Mononuclear cell (primary cell): ENCODE measurements at regions not wholly inside any gene's neighbourhood (a gene's known extent, or its start where the extent isn't known, plus 50 kb on each side); places are given as distances from the start of the nearest gene placed in this dataset.

ENCODE experiments used
- H3K27me3 ChIP-seq: 2 replicates; pipeline ENCODE4 v1.6.0; 2011; ENCODE audit warnings: low read length, control low read depth; ENCODE audit not compliant: insufficient read depth
- H3K4me1 ChIP-seq: 2 replicates; pipeline ENCODE4 v1.5.1; 2011; ENCODE audit warnings: mild to moderate bottlenecking, low read length, control low read depth; ENCODE audit not compliant: insufficient read depth
- H3K4me3 ChIP-seq: 2 replicates; pipeline ENCODE4 v1.5.1; 2011; ENCODE audit warnings: mild to moderate bottlenecking, low read length, moderate library complexity
- H3K9me3 ChIP-seq: 2 replicates; pipeline ENCODE4 v1.5.1; 2011; ENCODE audit warnings: low read depth, mild to moderate bottlenecking, control low read depth, low read length

DNA sequence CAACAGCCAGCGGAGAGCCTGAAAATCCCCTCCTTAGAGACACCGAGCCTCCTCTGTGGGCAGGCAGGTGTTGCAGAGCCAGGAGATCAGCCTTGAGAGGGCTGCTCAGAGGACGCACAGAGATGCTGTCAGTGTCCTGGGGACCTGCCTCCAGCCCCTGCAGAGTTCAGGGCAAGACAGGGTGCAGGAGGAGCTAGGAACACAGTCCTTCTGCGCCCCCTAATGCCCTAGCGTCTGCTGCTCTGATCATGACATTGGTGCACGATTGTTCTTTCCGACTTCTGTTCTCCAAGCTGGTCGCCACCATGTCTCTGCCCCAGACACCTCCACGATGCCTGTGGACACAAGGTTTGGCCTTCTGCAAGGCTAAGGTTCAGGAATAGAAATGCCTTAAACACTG lies 613.7 kb upstream of the MKI67 start:
- Histone ChIP-seq H3K27me3 (no peaks in the 10 kb centered on the region), H3K4me1 (no peaks in the 10 kb centered on the region), H3K9me3 (no peaks in the 10 kb centered on the region), H3K4me3 (no peak overlapping the region)

GRCh38 chr10:128741180-128741579 lies 615.0 kb upstream of the MKI67 start:
- Histone ChIP-seq H3K4me3 (no peak overlapping the region), H3K27me3 (no peaks in the 10 kb centered on the region), H3K9me3 (no peaks in the 10 kb centered on the region), H3K4me1 (no peaks in the 10 kb centered on the region)

DNA sequence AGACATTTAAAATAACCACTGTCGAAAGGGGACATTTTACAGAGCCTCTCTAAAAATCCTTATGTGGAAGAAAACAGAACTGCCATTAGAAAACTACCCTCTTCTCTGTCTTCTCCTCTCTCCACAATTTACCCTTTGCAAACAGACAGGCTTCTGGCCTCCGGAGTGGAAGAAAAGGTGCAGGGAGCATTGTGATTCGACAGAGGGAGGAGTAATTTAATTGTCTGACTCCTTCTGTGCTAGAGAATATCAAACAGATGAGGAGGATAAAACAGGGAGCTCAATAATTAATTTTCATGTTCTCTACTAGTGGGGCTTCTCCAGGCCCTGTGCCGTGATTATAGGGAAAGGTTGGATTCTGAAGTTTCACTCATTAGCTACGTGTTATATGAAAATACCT lies 615.5 kb upstream of the MKI67 start:
- no peaks in the 10 kb centered on the region for H3K4me1 ChIP-seq
- no peak overlapping the region for H3K4me3 ChIP-seq
- H3K9me3 ChIP-seq, result no peaks in the 10 kb centered on the region
- no peaks in the 10 kb centered on the region for H3K27me3 ChIP-seq

DNA sequence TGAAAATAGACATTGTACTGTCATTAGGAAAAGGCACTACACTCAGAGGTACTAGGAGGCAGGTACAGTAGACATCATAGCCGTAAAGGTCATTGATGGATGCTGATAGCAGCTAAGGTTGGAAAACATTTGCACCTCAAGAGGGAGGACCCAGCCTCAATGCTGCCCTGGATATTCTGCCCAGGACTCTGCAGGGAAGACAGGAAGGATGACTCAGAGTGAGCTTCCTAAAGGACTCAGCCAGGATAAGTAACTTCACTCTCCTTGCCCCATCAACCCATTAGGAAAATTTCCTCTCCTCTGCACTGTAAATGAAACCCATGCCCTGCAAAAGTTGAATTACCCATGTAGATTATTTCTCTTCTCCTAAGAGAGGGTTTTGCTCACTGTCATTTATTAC lies 617.9 kb upstream of the MKI67 start:
- Histone ChIP-seq H3K4me3 (no peak overlapping the region), H3K27me3 (no peaks in the 10 kb centered on the region), H3K4me1 (no peaks in the 10 kb centered on the region), H3K9me3 (no peaks in the 10 kb centered on the region)

- Histone ChIP-seq H3K4me3 (no peak overlapping the region), H3K4me1 (no peaks in the 10 kb centered on the region), H3K9me3 (no peaks in the 10 kb centered on the region), H3K27me3 (no peaks in the 10 kb centered on the region)
Observed at GRCh38 chr10:128744811-128745305, 618.6 kb upstream of the MKI67 start.

DNA sequence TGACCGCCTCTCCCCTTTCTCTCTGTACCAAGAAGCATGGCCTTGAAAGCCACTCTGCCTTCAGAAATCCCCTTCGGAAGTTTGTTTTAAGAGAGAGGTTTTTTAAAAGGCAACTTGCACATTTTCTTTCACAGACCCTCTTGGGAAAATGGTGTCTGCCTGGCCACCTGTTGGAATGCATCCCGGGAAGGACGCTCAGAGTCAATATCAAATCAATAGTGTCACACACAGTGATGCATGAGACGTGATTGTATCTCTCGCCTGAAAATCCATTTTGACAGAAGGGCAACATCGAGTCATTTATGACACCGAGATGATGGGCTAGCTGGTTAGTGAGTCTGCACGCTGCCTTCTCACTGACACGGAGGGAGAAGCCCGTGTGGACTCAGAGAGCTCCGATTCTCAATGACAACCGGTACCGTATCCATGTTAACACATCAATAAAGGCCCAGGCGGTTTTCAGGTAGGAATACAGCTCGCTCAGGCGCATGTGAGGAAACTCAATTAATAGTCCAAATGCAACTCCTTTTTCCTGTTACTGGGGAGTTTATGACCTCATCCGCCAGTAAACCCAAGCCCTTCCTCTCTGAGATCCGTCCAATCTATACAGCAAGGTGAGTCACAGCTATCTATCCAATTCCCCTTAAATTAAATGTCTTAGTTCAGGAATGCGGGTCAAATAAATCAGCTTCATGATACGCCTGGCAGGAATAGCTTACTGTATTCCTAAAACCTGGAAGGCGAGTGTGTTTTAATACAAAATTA lies 621.5 kb upstream of the MKI67 start:
- H3K4me1 ChIP-seq, result no peaks in the 10 kb centered on the region
- H3K27me3 ChIP-seq, result no peaks in the 10 kb centered on the region
- H3K4me3 ChIP-seq, result no peak overlapping the region
- H3K9me3 ChIP-seq, result no peaks in the 10 kb centered on the region

- no peaks in the 10 kb centered on the region for H3K9me3 ChIP-seq
- H3K4me1 ChIP-seq, result no peaks in the 10 kb centered on the region
- H3K27me3 ChIP-seq, result no peaks in the 10 kb centered on the region
Observed at GRCh38 chr10:128751284-128751683, 625.1 kb upstream of the MKI67 start.

DNA sequence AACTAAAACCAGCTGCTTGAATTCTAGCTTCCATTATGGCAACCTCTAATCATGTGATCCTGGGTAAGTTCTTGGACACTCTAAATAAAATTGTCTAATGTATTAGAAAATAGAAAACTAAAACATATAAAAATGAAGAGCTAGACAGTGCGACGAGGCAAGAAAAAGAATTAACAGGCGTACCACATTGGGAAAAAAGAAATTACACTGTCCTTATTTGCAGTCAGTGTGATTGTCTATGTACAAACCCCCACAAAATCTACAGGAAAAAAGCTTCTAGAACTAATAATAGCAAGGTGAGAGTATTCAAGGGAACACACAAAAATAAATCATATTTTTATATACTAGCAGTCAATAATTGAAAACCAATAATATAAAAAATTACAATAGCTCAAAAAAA lies 625.6 kb upstream of the MKI67 start:
- Histone ChIP-seq H3K4me1 (no peaks in the 10 kb centered on the region), H3K9me3 (no peaks in the 10 kb centered on the region), H3K27me3 (no peaks in the 10 kb centered on the region), H3K4me3 (no peak overlapping the region)

More at GRCh38 chr10:128751284-128751683, 625.1 kb upstream of the MKI67 start:
- no peak overlapping the region for H3K4me3 ChIP-seq

- H3K4me1 ChIP-seq, result no peaks in the 10 kb centered on the region
- H3K4me3 ChIP-seq, result no peak overlapping the region
- H3K9me3 ChIP-seq, result no peaks in the 10 kb centered on the region
- no peaks in the 10 kb centered on the region for H3K27me3 ChIP-seq
Observed at GRCh38 chr10:128759174-128759573, 633.0 kb upstream of the MKI67 start.

DNA sequence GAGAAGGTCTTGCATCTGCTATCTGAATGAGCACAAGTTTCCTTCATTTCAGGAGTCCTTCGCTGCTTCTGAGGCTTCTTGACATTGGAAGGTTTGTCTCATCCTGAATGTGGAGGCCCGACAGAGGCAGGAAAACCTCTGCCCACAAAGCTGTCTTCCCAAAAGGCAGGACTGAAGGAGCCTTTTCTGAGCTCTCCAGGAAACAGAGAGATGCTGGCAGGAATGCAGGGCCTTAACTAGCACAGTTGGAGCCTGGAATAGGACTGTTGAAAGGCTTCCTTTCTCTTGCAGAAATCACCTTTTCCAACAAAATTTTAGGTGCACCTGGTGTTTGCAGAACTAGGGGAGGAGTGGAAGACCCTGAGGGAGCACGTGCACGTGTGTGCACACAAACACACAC lies 637.4 kb upstream of the MKI67 start:
- H3K4me1 ChIP-seq, result no peaks in the 10 kb centered on the region
- no peak overlapping the region for H3K4me3 ChIP-seq
- no peaks in the 10 kb centered on the region for H3K9me3 ChIP-seq
- no peaks in the 10 kb centered on the region for H3K27me3 ChIP-seq

DNA sequence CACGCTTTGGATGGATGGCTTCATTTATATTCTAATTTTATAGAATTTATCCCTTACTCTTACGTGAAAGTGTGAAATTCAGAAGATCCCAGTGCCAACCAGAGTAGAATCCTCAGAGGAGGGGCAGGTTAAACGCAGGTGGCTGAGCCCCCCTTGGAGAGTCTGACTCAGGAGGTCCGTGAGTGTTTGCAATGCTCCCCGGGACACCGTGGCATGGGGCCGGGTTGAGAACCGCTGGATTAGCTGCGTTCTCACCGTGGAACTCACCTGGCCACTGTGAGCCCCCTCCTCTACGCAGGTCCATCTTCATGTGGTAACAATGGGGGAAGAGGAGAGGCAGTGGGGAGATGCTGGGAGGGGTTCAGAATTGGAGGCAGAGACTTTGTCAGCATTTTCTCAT lies 638.0 kb upstream of the MKI67 start:
- Histone ChIP-seq H3K4me3 (no peak overlapping the region), H3K4me1 (no peaks in the 10 kb centered on the region), H3K27me3 (no peaks in the 10 kb centered on the region), H3K9me3 (no peaks in the 10 kb centered on the region)

DNA sequence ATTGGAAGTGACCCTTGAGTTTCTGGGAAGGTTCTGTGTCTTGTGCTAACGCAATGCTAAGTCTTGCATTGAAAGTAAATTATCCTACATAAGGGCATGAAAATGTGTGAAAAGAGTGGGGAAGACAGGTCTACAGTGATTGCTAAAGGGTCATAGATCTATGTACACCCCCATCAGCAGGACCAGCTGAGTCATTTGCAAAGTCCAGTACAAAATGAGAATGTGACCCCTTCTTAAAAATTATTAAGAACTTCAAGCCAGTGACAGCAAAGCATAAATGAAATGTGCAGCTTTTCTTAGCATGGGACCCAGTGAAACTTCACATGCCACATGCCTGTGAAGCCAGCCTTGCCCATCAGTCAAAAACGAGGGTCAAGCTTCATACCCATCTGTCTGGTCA lies 640.7 kb upstream of the MKI67 start:
- Histone ChIP-seq H3K4me1 (no peaks in the 10 kb centered on the region), H3K9me3 (no peaks in the 10 kb centered on the region), H3K4me3 (no peak overlapping the region), H3K27me3 (no peaks in the 10 kb centered on the region)

DNA sequence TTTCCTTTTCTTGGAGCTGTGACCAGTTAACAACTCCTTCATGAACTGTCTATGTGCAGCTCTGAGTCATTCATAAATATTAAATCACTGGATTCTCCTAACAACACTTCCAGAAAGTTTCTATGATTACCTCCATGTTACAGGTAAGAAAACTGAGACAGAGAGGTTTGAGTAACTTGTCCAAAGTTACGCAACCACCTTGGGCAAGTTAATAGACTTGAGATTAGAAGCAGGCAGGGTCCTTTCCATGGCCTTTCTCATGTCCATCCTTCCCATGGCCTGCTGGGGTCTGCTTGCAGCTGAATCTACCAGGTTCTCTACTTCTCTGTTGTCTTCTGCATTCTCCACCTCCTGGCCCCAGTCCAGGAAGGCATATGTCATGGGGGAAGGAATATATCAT lies 648.8 kb upstream of the MKI67 start:
- H3K27me3 ChIP-seq, result no peaks in the 10 kb centered on the region
- no peaks in the 10 kb centered on the region for H3K4me1 ChIP-seq
- no peaks in the 10 kb centered on the region for H3K9me3 ChIP-seq
- H3K4me3 ChIP-seq, result no peak overlapping the region

- no peaks in the 10 kb centered on the region for H3K27me3 ChIP-seq
- H3K9me3 ChIP-seq, result no peaks in the 10 kb centered on the region
- H3K4me3 ChIP-seq, result no peak overlapping the region
- H3K4me1 ChIP-seq, result no peaks in the 10 kb centered on the region
Observed at GRCh38 chr10:128775743-128776142, 649.5 kb upstream of the MKI67 start.

DNA sequence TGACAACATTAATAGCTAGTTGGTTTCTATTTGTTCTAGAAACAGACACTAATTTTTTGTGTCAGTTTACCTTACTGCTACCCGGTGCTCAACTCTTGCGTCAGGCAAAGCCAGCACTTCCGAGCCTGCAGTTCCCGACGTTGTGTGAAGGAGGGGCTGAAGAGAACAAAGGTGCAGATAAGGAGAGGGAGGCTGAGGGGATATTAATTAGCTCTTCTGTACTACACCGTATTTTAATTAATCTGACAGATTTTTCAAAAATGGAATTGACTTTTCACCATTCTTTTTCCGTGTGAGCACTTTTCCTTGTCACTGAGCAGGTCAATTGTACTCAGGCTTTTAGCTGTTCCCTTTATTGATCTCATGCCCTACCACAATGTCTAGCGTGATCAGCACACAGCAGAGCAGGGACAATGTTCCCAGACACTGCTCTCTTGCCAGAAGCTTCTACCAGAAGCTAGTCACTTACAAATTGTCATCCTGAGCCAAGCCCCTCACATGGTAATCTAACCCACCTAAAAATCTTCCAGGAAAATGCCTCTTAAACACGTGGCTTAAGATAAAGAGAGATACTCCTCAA lies 650.5 kb upstream of the MKI67 start:
- Histone ChIP-seq H3K27me3 (no peaks in the 10 kb centered on the region), H3K4me1 (no peaks in the 10 kb centered on the region), H3K9me3 (no peaks in the 10 kb centered on the region), H3K4me3 (no peak overlapping the region)

DNA sequence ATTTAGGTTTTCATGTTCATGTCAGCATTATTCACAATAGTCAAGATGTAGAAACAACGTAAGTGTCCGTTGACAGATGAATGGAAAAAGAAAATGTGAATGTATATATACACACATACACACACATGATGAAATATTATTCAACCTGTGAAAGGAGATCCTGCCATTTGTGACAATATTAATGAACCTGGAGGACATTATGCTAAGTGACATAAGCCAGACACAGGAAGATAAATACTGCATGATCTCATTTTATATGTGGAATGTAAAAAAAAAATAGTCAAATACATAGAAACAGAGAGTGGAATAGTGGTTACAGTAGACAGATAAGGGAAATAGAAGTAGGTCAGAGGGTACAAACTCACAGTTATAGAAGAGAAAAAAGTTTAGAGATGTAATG lies 651.1 kb upstream of the MKI67 start:
- no peaks in the 10 kb centered on the region for H3K27me3 ChIP-seq
- H3K9me3 ChIP-seq, result no peaks in the 10 kb centered on the region
- H3K4me3 ChIP-seq, result no peak overlapping the region
- no peaks in the 10 kb centered on the region for H3K4me1 ChIP-seq
